ENCODE measurements at regions not wholly inside any gene's neighbourhood (a gene's known extent, or its start where the extent isn't known, plus 50 kb on each side); places are given as distances from the start of the nearest gene placed in this dataset.

- no peak for DNase-seq (ENCODE audit: low spot score)
- CTCF ChIA-PET: no interaction called here
These were observed 77.3 kb upstream of the NXPH1 start for GRCh38 chr7:8356071-8356470.

More at GRCh38 chr7:8356071-8356470, 77.3 kb upstream of the NXPH1 start:
- no peak overlapping the region for H3K27ac Mint-ChIP-seq
- H3K9me3 Mint-ChIP-seq: peaks cover 50% of the 10 kb centered on the region
- H3K36me3 Mint-ChIP-seq: peaks cover 63% of the 10 kb centered on the region
- peaks cover 64% of the 10 kb centered on the region for H3K4me1 Mint-ChIP-seq
- TF ChIP-seq PREB (CRISPR knock-in tag; IDR thresholded peaks at IDR 0.05; ENCODE audit: borderline replicate concordance) (no peak), EMX1 (CRISPR knock-in tag; IDR thresholded peaks at IDR 0.05) (no peak), TEAD4 (CRISPR knock-in tag; IDR thresholded peaks at IDR 0.05) (no peak), FOXP1 (CRISPR knock-in tag; IDR thresholded peaks at IDR 0.05; ENCODE audit: borderline replicate concordance) (no peak), NR2C2 (CRISPR knock-in tag; IDR thresholded peaks at IDR 0.05) (no peak), ETV6 (CRISPR knock-in tag; IDR thresholded peaks at IDR 0.05) (no peak), ELF4 (CRISPR knock-in tag; IDR thresholded peaks at IDR 0.05; ENCODE audit: low read depth) (no peak), PRDM15 (CRISPR knock-in tag; IDR thresholded peaks at IDR 0.05) (no peak), TEAD1 (CRISPR knock-in tag; IDR thresholded peaks at IDR 0.05) (no peak), SMAD3 (CRISPR knock-in tag; IDR thresholded peaks at IDR 0.05; ENCODE audit: borderline replicate concordance) (no peak), KAT7 (CRISPR knock-in tag; IDR thresholded peaks at IDR 0.05; ENCODE audit: borderline replicate concordance) (no peak), TP53 (CRISPR knock-in tag; IDR thresholded peaks at IDR 0.05) (no peak), FOXP4 (CRISPR knock-in tag; IDR thresholded peaks at IDR 0.05) (no peak)
- TF ChIP-seq, protein P1, sequence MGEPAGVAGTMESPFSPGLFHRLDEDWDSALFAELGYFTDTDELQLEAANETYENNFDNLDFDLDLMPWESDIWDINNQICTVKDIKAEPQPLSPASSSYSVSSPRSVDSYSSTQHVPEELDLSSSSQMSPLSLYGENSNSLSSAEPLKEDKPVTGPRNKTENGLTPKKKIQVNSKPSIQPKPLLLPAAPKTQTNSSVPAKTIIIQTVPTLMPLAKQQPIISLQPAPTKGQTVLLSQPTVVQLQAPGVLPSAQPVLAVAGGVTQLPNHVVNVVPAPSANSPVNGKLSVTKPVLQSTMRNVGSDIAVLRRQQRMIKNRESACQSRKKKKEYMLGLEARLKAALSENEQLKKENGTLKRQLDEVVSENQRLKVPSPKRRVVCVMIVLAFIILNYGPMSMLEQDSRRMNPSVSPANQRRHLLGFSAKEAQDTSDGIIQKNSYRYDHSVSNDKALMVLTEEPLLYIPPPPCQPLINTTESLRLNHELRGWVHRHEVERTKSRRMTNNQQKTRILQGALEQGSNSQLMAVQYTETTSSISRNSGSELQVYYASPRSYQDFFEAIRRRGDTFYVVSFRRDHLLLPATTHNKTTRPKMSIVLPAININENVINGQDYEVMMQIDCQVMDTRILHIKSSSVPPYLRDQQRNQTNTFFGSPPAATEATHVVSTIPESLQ (CRISPR knock-in tag; IDR thresholded peaks at IDR 0.05): no peak
- TF ChIP-seq, protein P2, sequence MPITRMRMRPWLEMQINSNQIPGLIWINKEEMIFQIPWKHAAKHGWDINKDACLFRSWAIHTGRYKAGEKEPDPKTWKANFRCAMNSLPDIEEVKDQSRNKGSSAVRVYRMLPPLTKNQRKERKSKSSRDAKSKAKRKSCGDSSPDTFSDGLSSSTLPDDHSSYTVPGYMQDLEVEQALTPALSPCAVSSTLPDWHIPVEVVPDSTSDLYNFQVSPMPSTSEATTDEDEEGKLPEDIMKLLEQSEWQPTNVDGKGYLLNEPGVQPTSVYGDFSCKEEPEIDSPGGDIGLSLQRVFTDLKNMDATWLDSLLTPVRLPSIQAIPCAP (CRISPR knock-in tag; IDR thresholded peaks at IDR 0.05): no peak
- TF ChIP-seq, protein P3, sequence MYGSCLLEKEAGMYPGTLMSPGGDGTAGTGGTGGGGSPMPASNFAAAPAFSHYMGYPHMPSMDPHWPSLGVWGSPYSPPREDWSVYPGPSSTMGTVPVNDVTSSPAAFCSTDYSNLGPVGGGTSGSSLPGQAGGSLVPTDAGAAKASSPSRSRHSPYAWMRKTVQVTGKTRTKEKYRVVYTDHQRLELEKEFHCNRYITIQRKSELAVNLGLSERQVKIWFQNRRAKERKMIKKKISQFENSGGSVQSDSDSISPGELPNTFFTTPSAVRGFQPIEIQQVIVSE (CRISPR knock-in tag; IDR thresholded peaks at IDR 0.05; ENCODE audit: borderline replicate concordance): no peak
- TF ChIP-seq, protein P4, sequence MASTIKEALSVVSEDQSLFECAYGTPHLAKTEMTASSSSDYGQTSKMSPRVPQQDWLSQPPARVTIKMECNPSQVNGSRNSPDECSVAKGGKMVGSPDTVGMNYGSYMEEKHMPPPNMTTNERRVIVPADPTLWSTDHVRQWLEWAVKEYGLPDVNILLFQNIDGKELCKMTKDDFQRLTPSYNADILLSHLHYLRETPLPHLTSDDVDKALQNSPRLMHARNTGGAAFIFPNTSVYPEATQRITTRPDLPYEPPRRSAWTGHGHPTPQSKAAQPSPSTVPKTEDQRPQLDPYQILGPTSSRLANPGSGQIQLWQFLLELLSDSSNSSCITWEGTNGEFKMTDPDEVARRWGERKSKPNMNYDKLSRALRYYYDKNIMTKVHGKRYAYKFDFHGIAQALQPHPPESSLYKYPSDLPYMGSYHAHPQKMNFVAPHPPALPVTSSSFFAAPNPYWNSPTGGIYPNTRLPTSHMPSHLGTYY (CRISPR knock-in tag; IDR thresholded peaks at IDR 0.05): no peak
- TF ChIP-seq, protein P5, sequence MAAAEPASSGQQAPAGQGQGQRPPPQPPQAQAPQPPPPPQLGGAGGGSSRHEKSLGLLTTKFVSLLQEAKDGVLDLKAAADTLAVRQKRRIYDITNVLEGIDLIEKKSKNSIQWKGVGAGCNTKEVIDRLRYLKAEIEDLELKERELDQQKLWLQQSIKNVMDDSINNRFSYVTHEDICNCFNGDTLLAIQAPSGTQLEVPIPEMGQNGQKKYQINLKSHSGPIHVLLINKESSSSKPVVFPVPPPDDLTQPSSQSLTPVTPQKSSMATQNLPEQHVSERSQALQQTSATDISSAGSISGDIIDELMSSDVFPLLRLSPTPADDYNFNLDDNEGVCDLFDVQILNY (CRISPR knock-in tag; IDR thresholded peaks at IDR 0.05): no peak
- H3K4me3 Mint-ChIP-seq: no peak overlapping the region
- POLR2A ChIA-PET: no interaction called here
- ATAC-seq: no peak
- no peaks in the 10 kb centered on the region for H3K27me3 Mint-ChIP-seq (ENCODE audit: low read depth)

Measured in WTC11 (cell line).